GM19328 (cell line): ENCODE measurements at regions not wholly inside any gene's neighbourhood (a gene's known extent, or its start where the extent isn't known, plus 50 kb on each side); places are given as distances from the start of the nearest gene placed in this dataset.
A peak's percentile ranks its signal among the peaks of the same experiment; 100 is the strongest.
"Not testable (repeated sequence)": the region's sequence is repeated elsewhere in the genome, so short reads cannot be mapped to it uniquely, and the experiment has no call there.

Experiments
- ATAC-seq: cut with Tn5 transposase; IDR thresholded peaks from one replicate; pipeline ENCODE4 v1.9.1; 2021; ENCODE audit warnings: mild to moderate bottlenecking, moderate library complexity; ENCODE audit not compliant: unreplicated experiment

DNA sequence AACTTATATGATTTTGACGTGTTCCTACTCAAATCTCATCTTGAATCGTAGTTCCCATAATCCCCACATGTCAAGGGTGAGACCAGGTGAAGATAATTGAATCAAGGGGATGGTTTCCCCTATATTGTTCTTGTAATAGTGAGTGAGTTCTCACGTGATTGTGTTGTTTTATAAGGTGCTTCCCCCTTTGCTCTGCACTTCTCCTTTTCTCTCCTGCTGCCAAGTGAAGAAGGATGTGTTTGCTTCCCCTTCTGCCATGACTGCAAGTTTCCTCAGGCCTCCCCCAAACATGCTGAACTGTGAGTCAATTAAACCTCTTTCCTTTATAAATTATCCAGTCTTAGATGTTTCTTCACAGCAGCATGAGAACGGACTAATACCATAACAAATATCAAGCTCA lies 83.2 kb downstream of the MANEA start:
- ATAC-seq: no peak

DNA sequence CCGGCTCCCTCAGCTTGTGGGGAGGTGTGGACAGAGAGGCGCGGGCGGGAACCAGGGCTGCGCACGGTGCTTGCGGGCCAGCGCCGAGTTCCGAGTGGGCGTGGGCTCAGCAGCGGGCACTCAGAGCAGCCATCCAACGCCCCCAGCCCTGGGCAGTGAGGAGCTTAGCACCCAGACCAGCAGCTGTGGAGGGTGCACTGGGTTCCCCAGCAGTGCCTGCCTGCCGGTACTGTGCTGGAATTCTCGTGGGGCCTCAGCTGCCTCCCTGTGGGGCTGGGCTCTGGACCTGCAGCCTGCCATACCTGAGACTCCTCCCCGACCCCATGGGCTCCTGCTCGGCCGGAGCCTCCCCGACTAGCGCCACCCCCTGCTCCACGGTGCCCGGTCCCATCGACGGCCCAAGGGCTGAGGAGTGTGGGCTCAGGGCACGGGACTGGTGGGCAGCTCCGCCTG lies 92.7 kb downstream of the MANEA start:
- no peak for ATAC-seq

DNA sequence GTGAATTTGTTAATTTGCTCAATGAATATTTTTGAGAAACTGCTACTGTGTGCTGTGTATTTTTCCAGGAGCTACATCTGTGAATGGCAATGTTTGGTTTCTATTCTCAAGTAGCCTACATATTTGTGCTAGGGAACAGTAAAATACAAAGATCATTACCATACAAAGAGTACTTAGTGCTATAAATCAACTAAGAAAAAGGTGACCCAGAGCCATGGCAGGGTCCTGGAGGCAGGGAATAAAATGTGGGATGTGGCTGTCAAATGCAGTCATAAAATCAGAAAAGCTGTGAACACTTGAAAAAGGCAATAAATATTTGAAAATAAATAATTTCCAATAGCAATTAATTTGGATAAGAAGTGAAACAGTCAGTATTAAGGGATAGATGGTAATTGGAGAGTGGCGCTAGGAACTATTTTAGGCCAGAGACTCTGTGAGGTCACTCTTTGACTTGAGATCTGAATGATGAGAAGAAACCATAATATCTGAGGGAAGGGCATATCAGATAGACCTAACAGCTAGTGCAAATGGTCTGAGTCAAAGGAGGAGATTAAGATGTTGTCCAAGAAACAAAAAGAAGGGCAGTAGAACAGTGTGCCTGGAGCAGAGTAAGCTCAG lies 98.8 kb downstream of the MANEA start:
- ATAC-seq: no peak

DNA sequence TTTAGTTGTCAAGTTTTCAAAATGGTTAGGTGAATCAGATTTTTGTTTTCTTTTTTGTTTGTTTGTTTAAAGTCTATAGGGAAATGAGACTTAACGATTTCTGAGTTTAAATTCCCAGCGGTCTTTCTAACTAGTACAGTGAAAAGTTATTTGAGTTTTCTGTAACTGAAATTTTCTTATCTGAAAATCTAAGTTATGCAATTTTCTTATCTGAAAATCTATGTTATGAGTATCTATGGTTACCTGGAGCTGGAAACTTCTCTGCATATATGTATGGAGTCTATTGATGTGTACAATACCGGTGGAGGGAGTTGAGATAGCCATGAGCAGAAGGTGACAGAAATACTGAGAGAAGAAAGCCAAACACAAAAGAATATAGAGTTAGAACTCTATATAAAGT lies 102.6 kb downstream of the MANEA start:
- no peak for ATAC-seq

DNA sequence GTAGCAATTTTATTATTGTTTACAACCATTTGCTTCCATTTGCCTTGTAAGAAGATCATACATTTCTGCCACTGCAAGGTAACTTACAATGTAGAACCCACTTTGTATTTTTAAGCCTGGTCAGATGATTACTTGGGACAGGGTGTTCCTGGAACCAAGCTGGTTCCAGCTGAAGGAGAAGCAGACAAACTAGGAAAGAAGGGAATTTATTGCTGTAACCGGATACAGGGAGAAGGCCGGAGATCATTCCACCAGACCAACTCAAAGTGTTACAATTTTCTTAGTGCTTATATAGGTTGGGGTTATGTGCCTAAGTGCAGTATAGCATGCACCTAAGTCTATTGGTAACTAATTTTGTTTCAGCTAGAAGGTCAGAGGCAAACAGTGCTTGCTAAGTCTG lies 104.4 kb downstream of the MANEA start:
- ATAC-seq: no peak

DNA sequence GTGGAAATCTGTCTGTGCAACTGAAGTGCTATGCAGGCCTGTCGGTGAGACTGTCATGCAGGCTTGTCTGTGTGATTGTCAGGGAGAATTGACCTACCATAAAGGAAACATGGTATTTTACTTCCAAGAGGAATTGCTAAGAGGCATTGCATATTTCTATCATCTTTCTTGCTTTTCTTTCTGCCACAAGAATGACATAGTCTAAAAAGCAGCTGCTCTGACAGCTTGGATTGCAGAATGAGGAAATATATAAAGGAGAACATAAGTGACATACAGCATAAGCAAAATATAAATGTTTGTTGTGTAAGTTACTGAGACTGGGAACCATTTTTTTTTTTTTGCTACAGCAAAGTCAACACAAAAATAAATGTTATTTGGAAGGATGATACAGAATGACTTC lies 105.1 kb downstream of the MANEA start:
- ATAC-seq: no peak

DNA sequence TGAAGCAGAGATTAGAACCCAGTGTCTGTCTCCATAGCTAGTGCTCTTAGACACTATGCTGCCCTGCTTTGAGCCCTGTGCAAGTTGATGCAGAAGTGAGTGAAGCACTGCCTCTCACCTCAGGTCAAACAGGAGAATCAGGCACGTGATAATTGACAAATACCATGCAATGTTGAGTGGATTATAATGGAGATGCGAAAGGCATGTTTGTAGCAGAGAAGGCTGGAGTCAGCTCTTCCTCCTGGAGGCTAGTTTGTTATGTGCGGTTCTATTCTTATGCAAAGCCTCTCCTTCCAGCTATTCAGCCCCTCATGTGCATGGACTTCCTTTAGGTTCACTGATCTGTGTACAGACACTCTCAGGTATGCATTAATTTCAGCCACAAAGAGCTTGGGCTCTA lies 108.5 kb downstream of the MANEA start:
- ATAC-seq: no peak

DNA sequence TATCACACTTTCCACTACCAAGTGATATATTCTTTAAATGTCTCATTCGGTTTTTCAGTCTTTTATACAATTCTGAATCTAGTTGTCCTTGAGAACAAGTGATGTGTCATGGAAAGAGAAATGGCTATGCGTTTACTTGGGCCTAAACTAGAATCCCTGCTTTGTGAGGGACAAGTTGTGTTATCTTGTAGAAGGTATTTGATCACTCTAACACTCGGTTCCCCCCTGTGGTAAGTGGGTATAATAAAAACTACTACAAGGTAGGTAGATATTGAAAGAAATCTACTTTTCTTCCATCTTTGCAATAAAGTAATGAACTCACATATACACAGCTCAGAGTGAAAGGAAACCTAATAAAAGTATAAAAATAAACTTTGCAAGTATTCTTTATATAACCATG lies 108.9 kb downstream of the MANEA start:
- ATAC-seq: no peak

DNA sequence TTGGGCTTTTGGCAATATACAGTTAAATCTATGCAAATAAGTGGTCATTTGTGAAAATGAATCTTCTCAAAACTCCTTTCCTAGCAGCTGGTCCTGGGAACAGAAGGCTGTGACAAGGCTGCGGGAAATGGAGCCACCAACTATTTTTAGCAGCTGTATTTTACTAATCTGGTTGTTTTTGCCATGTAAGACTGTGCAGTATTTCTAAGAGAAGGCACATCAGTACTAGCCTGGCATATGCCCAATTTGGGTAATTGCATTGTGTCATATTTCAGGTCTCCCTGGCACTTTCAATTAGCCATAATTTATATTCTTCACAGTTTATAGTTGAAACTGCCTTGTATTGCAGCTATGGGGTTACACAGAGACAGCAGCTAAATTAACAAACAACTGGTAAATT lies 109.6 kb downstream of the MANEA start:
- no peak for ATAC-seq

DNA sequence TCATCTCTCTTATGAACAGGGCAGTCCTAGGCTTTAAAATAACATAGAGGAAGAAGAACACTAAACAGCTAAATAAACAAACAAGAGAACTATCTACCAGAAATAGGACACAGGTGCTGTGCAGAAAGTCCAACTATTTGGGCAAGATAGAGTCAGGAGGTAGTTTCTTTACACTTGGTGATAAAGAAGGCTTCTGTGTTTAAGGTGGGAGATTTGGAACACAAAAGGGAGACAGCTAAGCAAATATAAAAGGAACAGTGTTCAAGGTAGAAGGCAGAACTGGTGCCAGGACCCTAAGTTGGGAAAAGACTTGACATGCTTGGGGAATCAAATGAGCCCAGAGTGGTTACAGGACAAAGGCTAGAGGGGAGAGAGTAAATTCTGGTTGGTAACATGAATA lies 110.5 kb downstream of the MANEA start:
- no peak for ATAC-seq

DNA sequence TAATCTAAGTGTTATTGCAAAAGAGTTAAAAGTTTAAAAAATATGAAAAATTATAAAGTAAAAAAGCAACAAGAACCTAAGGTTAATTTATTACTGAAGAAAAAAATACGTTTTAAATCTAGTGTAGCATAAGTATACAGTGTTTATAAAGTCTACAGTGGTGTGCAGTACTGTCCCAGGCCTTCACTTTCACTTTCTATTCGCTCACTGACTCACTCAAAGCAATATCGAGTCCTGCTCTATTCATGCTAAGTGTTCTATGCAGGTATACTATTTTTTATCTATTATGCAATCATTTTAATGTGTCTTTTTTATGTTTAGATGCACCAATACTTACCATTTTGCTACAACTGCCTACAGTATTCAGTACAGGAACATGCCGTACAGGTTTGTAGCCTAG lies 113.0 kb downstream of the MANEA start:
- ATAC-seq: peak; percentile 58

DNA sequence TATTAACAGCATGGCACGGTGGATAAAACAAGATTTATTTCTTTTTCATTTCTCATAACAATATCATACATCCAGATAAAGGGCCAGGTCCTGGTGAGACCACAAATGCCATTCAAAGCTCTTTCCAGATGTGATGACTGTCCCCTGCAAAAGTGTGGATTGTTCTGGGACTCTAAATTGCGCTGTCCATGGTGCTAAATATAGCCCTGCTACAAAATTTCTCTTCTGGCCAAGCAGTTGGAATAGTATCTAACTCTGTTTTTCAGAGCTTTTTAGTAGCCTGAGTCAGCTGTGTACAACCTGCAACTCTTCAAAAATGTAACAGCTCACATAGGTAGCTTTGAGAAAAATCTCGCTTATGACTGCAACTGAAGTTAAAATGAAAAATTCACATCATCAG lies 115.8 kb downstream of the MANEA start:
- no peak for ATAC-seq

DNA sequence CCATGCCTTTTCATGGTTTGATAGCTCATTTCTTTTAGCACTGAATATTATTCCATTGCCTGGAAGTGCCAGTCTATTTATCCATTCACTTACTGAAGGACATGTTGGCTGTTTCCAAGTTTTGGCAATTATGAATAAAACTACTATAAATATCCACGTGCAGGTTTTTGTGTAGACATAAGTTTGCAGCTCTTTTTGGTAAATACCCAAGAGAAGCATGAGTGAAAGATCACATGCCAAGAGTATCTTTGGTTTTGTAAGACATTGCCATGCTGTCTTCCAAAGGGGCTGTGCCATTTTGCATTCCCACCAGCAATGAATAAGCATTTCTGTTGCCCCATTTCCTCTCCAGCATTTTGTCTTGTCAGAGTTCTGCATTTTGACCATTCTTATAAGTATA lies 120.9 kb downstream of the MANEA start:
- no peak for ATAC-seq

DNA sequence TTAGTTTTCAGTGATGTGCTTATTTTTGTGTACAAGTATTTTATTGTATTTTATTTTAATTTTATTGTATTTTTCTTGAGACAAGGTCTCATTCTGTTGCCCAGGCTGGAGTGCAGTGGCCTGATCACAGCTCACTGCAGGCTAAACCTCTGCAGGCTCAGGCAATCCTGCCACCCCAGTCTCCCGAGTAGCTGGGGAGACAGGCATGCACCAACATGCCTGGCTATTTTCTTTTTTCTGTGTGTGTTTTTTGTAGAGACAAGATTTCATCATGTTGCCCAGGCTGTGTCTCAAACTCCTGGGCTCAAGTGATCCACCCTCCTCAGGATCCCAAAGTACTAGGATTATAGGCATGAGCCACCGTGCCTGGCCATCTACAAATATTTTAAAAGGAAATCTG lies 146.3 kb downstream of the MANEA start:
- no peak for ATAC-seq

DNA sequence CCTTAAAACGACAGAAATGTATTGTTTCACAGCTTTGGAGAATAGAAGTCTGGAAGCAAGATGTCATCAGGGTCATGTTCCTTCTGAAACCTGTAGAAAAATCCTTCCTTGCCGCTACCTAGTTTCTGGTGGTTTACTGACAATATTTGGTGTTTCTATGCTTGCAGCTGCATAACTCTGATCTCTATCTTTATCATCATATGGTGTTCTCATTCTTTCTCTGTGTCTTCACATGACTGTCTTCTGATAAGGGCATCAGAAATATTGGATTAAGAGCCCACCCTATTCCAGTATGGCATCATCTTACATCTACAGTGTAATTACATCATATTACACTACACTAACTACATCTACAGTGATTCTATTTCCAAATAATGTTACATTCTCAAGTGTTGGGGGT lies 148.0 kb downstream of the MANEA start:
- ATAC-seq: no peak

DNA sequence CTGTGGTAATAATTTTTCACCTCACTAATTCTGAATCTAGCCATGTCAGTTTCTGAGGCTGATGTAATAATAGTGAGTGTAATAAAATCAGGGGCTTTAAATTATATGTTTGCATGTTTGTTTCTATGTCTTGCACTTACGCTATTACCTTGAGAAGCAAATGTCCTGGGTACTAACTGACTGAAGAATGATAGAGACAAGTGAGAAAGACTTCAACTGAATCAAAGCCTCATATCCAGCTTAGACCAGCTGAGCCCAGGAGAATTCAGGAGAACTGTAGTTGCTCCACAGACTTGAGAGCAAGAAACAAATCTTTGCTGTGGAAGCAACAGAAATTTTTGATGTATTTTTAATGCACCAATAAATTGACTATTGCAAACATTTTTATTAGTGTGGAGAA lies 162.8 kb downstream of the MANEA start:
- no peak for ATAC-seq

DNA sequence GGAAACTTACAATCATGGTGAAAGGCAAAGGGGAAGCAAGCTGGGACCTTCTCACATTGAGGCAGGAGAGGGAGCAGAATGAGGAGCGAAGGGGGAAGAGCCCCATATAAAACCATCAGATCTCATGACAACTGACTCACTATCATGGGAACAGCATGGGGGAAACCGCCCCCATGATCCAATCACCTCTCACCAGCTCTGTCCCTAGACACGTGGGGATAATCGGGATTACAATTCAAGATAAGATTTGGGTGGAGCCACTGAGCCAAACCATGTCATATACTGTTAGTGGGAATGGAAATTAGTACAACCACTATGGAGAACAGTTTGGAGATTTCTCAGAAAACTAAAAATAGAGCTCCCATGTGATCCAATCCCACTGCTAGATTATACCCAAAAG lies 163.7 kb downstream of the MANEA start:
- no peak for ATAC-seq

DNA sequence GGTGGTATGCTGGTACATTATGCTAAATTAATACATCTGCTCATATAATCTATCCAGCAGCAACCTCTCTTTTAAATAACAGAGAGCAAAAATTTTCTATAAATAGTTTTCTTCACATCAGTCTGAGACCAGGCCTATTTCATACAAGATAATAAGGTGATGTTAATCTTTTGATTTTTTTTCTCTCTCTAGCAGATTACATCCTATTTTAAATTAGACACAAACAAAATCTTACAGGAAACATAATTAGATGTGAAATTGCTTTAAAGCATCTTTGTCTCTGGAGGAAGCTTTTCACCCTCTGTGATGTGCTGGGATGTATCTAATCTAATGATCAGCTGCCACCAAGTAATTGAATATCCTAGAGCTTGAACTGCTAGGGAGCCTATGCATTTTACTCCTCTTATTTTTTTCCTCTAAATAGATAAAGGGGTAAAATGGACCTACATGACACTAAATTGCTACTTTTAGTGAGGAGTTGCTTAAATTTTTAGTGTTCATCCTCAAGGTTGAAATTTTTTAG lies 165.5 kb downstream of the MANEA start:
- ATAC-seq: no peak

DNA sequence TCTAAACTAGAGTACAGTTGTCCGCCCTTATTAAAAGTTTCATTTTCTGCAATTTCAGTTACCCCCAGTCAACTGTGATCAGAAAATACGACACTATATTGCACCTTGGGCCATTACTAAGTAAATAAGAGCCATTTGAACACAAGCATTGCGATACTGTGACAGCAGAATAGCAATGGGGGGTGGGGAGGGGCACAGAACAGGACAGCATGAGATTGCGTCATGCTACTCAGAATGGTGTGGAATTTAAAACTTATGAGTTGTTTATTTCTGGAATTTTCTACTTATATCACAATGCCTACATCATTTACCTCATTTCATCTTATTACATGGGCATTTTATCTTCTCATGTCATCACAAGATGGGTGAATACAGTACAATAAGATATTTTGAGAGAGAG lies 166.3 kb downstream of the MANEA start:
- no peak for ATAC-seq

DNA sequence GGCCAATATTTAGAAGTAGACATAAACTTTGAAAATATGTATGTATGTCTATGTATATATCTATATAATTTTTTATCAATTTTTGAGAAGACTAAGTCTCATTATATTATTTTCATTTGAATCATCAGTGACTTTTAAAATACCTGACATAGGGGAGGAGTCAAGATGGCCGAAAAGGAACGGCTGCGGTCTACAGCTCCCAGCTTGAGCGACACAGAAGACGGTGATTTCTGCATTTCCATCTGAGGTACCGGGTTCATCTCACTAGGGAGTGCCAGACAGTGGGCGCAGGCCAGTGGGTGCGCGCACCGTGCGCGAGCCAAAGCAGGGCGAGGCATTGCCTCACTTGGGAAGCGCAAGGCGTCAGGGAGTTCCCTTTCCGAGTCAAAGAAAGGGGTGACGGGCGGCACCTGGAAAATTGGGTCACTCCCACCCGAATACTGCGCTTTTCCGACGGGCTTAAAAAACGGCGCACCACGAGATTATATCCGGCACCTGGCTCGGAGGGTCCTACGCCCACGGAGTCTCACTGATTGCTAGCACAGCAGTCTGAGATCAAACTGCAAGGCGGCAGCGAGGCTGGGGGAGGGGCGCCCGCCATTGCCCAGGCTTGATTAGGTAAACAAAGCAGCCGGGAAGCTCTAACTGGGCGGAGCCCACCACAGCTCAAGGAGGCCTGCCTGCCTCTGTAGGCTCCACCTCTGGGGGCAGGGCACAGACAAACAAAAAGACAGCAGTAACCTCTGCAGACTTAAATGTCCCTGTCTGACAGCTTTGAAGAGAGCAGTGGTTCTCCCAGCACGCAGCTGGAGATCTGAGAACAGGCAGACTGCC lies 181.1 kb downstream of the MANEA start:
- not testable (repeated sequence) for ATAC-seq

DNA sequence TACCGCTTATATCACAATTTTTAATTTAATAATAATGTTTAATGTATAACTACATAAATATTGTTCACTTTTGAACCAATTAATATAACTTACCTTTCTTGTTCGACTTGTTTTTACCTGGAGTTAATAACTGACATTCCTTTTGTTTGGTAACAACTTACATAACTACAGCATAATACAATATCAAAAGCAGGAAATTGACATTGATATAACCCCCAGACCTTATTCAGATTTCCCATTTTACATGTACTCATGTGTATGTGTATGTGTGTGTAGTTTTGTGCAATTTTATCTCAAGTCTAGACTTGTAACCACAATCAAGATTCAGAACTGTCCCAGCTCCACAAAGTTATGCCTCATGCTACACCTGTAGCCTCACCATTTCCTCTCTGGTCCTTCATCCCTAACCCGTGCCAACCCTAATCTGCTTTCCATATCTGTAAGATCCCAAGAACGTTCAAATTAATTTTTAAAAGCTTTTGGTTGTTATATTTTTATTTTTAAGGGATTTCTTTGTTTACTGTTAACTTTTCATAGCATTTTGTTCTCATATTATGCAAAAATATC lies 190.6 kb downstream of the MANEA start:
- ATAC-seq: no peak

DNA sequence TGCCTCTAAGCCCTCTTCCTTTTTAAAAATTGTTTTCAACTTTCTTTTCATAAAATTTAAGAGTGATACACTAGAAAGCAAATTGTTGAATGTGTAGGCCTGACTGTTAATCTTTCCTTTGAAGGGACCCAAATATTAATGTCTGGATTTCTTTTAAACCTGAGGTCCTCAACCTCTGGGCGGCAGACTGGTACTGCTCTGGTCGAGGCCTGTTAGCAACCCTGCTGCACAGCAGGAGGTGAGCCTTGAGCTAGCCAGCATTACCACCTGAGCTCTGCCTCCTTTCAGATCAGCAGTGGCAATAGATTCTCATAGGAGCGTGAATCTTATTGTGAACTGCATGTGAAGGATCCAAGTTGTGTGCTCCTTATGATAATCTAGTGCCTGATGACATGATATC lies 191.2 kb downstream of the MANEA start:
- no peak for ATAC-seq
